HG03469 (cell line): ENCODE measurements at regions not wholly inside any gene's neighbourhood (a gene's known extent, or its start where the extent isn't known, plus 50 kb on each side); places are given as distances from the start of the nearest gene placed in this dataset.
"Not testable (repeated sequence)": the region's sequence is repeated elsewhere in the genome, so short reads cannot be mapped to it uniquely, and the experiment has no call there.

ENCODE experiments used
- ATAC-seq: cut with Tn5 transposase; IDR thresholded peaks from one replicate; pipeline ENCODE4 v1.9.1; 2021; ENCODE audit warnings: mild to moderate bottlenecking, moderate library complexity, moderate number of reproducible peaks; ENCODE audit not compliant: unreplicated experiment

- ATAC-seq, result no peak
Measured at GRCh38 chr4:128758314-128758922, 51.1 kb upstream of the JADE1 start.

GRCh38 chr4:128757712-128758111 is 51.8 kb upstream of the JADE1 start:
- no peak for ATAC-seq

- no peak for ATAC-seq
Measured at GRCh38 chr4:128751354-128751753, 58.1 kb upstream of the JADE1 start.

GRCh38 chr4:128741748-128742147 is 67.8 kb upstream of the JADE1 start:
- ATAC-seq, result not testable (repeated sequence)

DNA sequence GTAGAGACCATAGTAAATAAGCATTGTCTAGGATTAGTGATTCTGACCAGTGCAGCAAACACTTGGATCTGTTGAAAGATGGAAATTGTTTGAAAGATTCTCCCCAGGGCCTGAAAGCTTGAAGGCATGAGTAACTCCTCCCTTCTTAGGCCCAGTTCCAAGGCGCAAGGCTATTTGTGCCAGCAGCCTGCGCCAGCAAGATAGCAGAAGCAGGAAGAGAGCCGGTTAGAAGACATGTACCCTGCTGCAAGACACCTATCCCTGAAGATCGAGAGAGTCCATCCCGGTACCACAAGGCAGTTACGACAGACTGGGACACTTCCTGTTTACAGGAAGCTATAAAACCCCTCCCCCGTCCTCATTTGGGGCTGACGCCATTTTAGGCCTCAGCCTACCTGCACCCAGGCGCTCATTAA is 72.4 kb upstream of the JADE1 start:
- ATAC-seq, result no peak

- ATAC-seq, result no peak
Measured at GRCh38 chr4:128735714-128736113, 73.8 kb upstream of the JADE1 start.

- ATAC-seq, result no peak
Measured at GRCh38 chr4:128728190-128728589, 81.3 kb upstream of the JADE1 start.

- no peak for ATAC-seq
Measured at GRCh38 chr4:128727658-128728057, 81.8 kb upstream of the JADE1 start.

- no peak for ATAC-seq
Measured at GRCh38 chr4:128725405-128726055, 84.0 kb upstream of the JADE1 start.

DNA sequence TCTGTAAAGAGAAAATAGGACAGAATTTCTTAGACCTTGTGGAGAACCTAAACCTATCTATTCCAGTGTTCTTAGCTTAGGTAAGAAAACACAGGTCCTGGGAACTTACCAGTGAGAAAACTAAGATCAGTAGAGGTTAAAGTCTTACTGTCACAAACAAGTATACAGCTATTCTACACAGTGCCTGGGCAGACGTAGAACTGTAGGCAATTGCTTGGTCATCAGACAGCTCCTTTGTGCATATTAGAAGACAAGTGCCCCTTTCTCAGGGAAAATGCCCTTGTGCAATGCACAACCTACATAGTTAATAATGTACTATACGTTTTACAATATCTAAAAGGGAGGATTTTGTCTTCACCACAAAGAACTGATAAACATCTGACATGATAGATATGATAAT is 86.6 kb upstream of the JADE1 start:
- no peak for ATAC-seq

GRCh38 chr4:128721896-128722295 is 87.6 kb upstream of the JADE1 start:
- ATAC-seq, result no peak

DNA sequence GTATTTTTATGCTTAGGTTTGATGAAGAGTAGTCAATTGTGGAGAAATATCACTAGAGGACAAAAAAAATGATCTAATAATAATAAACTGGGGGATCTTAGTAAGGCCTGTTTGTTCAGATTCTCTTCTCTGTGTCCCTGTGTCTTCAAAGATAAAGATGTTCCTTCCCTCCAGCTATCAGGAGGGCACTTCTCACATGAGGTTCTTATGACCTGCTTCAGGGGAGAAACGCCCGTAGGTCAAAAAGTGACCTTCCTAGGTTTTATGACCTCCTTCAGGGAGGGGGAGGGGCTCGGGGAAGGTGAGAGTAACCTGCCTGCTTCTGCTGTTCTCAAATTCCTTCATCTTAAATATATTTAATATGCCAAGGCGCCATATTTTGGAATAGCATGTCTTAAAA is 89.2 kb upstream of the JADE1 start:
- no peak for ATAC-seq

GRCh38 chr4:128718768-128719167 is 90.7 kb upstream of the JADE1 start:
- no peak for ATAC-seq

DNA sequence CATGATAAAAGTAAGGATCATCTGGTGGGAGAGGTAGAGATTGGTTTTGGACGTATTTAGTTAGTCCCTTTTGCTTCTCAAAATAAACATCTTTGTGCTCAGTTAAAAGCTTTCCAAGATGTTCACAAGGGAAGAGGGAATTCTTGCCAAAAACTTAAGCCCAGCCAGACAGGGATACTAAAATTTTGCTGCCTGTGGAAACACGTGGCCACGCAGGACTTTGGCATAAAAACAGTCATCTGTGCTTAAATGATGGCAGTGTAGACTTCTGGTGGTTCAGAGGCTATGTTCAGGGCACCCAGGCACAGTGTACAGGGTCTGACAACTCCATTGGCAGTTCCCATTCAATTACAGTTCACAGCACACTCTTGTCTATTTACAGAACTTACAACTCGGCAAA is 93.2 kb upstream of the JADE1 start:
- ATAC-seq, result no peak

DNA sequence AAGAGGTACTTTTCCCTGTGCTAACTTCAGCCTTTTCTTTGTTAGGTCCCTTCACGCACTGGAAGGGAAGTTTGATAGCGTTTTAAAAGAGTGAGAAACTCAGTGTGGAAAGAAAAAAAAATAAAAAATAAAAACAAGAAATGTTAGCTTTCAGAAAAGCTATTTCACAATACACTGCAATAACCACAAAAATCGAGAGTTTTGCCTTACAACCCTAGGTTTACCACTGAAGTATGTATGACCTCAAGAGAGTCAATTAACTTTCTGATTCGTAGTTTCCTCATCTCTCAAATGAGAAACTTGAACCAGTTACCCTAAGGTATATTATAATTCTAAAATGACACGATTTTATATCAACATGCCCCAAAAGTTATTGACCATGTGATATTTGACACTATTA is 93.9 kb upstream of the JADE1 start:
- ATAC-seq, result no peak

- no peak for ATAC-seq
Measured at GRCh38 chr4:128711361-128711760, 98.1 kb upstream of the JADE1 start.

- ATAC-seq, result no peak
Measured at GRCh38 chr4:128709268-128709667, 100.2 kb upstream of the JADE1 start.

GRCh38 chr4:128707864-128708263 is 101.6 kb upstream of the JADE1 start:
- ATAC-seq, result no peak

DNA sequence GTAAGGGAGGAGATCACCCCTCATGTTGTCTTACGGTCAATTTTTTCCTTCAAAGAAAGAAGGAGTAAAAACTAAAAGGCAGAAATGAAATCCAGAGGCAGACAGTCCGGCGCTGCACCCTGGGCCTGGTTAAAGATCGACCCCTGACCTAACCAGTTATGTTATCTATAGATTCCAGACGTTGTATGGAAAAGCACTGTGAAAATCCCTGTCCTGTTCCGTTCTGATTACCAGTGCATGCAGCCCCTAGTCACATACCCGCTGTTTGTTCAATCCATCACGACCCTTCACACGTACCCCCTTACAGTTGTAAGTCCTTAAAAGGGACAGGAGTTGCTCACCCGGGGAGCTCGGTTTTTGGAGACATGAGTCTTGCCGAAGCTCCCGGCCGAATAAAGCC is 105.6 kb upstream of the JADE1 start:
- ATAC-seq, result no peak

- ATAC-seq, result no peak
Measured at GRCh38 chr4:128700659-128701350, 108.7 kb upstream of the JADE1 start.

DNA sequence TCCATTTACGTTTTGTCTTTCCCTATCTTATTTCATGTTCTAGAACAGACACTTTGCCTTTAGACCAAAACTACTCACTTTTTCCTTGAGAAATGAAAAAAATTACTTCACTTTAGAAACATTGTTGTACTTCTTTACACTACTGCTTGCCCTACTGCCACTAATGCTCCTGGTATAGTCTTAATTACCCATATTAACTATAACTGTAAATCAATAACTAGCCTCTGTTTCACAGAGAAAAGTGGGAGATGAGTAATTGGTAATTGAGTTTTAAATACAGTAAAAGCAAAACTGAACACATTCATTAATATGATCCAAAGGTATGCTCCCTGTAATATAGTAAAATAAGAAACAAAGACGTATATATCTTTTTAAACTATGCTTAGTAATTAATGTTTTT is 111.1 kb upstream of the JADE1 start:
- ATAC-seq, result no peak

DNA sequence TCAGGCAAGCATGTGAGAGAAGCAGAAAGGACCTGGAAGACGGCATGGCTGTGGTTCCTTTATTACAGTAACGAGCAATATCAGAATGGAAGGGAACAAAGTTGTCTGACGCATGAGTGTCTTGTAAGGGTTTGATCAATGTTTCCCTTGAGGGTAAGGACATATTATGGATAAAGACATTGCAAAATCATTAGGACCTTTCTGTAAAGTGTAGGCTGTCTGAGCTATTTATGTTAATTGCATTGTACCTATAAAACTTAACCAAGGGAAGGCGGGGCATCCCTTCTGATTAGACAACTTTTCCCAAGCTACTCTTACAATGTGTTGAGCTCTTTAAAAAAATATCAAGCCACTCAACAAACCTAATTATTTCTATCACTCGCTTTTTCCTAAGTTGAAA is 112.2 kb upstream of the JADE1 start:
- no peak for ATAC-seq
